Inflammatory macrophage treated with lipopolysaccharide for 4 hours (primary cell): ENCODE measurements at regions not wholly inside any gene's neighbourhood (a gene's known extent, or its start where the extent isn't known, plus 50 kb on each side); places are given as distances from the start of the nearest gene placed in this dataset.

Source experiments
- DNase-seq: peaks from one replicate; pipeline ENCODE4 v3.0.0-alpha.2; 2020

- peak; percentile 11 for DNase-seq
Observed at GRCh38 chr1:188372821-188373220, 1544.1 kb downstream of the PLA2G4A start.

- DNase-seq, result no peak
Observed at GRCh38 chr1:188382851-188383250, 1554.1 kb downstream of the PLA2G4A start.

GRCh38 chr1:188386161-188386560 is 1557.4 kb downstream of the PLA2G4A start:
- no peak for DNase-seq

GRCh38 chr1:188386666-188387065 is 1557.9 kb downstream of the PLA2G4A start:
- no peak for DNase-seq

GRCh38 chr1:188394677-188395076 is 1565.9 kb downstream of the PLA2G4A start:
- DNase-seq, result no peak

- DNase-seq, result no peak
Observed at GRCh38 chr1:188397521-188397920, 1568.8 kb downstream of the PLA2G4A start.

GRCh38 chr1:188402986-188403385 is 1574.2 kb downstream of the PLA2G4A start:
- DNase-seq, result no peak

- no peak for DNase-seq
Observed at GRCh38 chr1:188406636-188407035, 1577.9 kb downstream of the PLA2G4A start.

GRCh38 chr1:188420177-188420576 is 1591.4 kb downstream of the PLA2G4A start:
- DNase-seq, result no peak

GRCh38 chr1:188423073-188423472 is 1594.3 kb downstream of the PLA2G4A start:
- DNase-seq, result peak; percentile 69

- no peak for DNase-seq
Observed at GRCh38 chr1:188424176-188424575, 1595.4 kb downstream of the PLA2G4A start.

- no peak for DNase-seq
Observed at GRCh38 chr1:188425687-188426086, 1596.9 kb downstream of the PLA2G4A start.

- DNase-seq, result no peak
Observed at GRCh38 chr1:188426561-188426960, 1597.8 kb downstream of the PLA2G4A start.

GRCh38 chr1:188427642-188428041 is 1598.9 kb downstream of the PLA2G4A start:
- no peak for DNase-seq

- DNase-seq, result peak; percentile 7
Observed at GRCh38 chr1:188429386-188429785, 1600.6 kb downstream of the PLA2G4A start.

- DNase-seq, result no peak
Observed at GRCh38 chr1:188432427-188432826, 1603.7 kb downstream of the PLA2G4A start.

GRCh38 chr1:188433425-188433824 is 1604.7 kb downstream of the PLA2G4A start:
- no peak for DNase-seq

GRCh38 chr1:188444526-188444925 is 1615.8 kb downstream of the PLA2G4A start:
- DNase-seq, result no peak

- no peak for DNase-seq
Observed at GRCh38 chr1:188462837-188463236, 1634.1 kb downstream of the PLA2G4A start.

- no peak for DNase-seq
Observed at GRCh38 chr1:188463919-188464318, 1635.2 kb downstream of the PLA2G4A start.

- no peak for DNase-seq
Observed at GRCh38 chr1:188466539-188466938, 1637.8 kb downstream of the PLA2G4A start.

- DNase-seq, result no peak
Observed at GRCh38 chr1:188476606-188477005, 1647.9 kb downstream of the PLA2G4A start.

- no peak for DNase-seq
Observed at GRCh38 chr1:188489336-188490112, 1660.8 kb downstream of the PLA2G4A start.

GRCh38 chr1:188496506-188496905 is 1667.8 kb downstream of the PLA2G4A start:
- DNase-seq, result no peak

- DNase-seq, result no peak
Observed at GRCh38 chr1:188497020-188497419, 1668.3 kb downstream of the PLA2G4A start.
